GM12878 (cell line): ENCODE measurements at regions not wholly inside any gene's neighbourhood (a gene's known extent, or its start where the extent isn't known, plus 50 kb on each side); places are given as distances from the start of the nearest gene placed in this dataset.

Experiments used
- ATAC-seq: fragments of 200-7000 bp; cut with Tn5 transposase; 3 replicates; pipeline ENCODE4 v1.9.1; 2020; ENCODE audit warnings: mild to moderate bottlenecking, moderate library complexity
- BruUV-seq: library from RNA; stranded (reverse); fragments of 400-500 nt; replicated peaks from 2 replicates; lab custom pipeline; 2021; lab: Mats Ljungman, UMichigan
- CTCF ChIA-PET: fragments of 300-600 bp; sonication (Branson Sonifier 250); formaldehyde crosslinking; extraction: SDS; loops from one replicate; lab custom pipeline; 2021; ENCODE audit warnings: inconsistent platforms; lab: Yijun Ruan, JAX
- POLR2A ChIA-PET: fragments of 350-600 bp; formaldehyde crosslinking; extraction: SDS; loops from one replicate; lab custom pipeline; 2021; ENCODE audit warnings: inconsistent platforms; lab: Charles Lee
- RAD21 ChIA-PET: fragments of 300-600 bp; sonication (Branson Sonifier 250); formaldehyde crosslinking; loops from one replicate; lab custom pipeline; 2023; ENCODE audit warnings: antibody characterized with exemption; ENCODE audit not compliant: unreplicated experiment; lab: Charles Lee
- SMC1A ChIA-PET: fragments of 300-600 bp; sonication (Branson Sonifier 250); formaldehyde crosslinking; loops from one replicate; lab custom pipeline; 2023; ENCODE audit not compliant: unreplicated experiment, uncharacterized antibody; lab: Charles Lee
- DNase-seq: peaks from one replicate; pipeline ENCODE4 v3.0.0-alpha.2; 2011; ENCODE audit warnings: low read depth, low spot score
- FAIRE-seq: peaks from 3 replicates; lab custom pipeline; 2011; peaks lifted over from hg19 to GRCh38; lab: Jason Lieb, UNC
- H2AFZ ChIP-seq: 2 replicates; pipeline ENCODE4 v1.6.0; 2011; ENCODE audit warnings: low read depth, low read length, control low read depth; ENCODE audit not compliant: control insufficient read depth
- H3K27ac ChIP-seq: 2 replicates; pipeline ENCODE4 v1.5.1; 2011; ENCODE audit warnings: control low read depth; ENCODE audit not compliant: control insufficient read depth, insufficient read depth
- H3K27me3 ChIP-seq, 2 experiments: replicated peaks in 1 of 2; 2 replicates each; pipeline versions ENCODE4 v1.6.0 to v1.6.1; 2011; ENCODE audit warnings: low read length in 1 of 2; ENCODE audit not compliant: control insufficient read depth in 2 of 2, insufficient read depth in 2 of 2
- H3K36me3 ChIP-seq, 2 experiments: 2 replicates each; pipeline ENCODE4 v1.5.1; 2011; ENCODE audit warnings: low read length in 1 of 2; ENCODE audit not compliant: control insufficient read depth in 2 of 2, insufficient read depth in 2 of 2
- H3K4me1 ChIP-seq: 2 replicates; pipeline ENCODE4 v1.6.1; 2011; ENCODE audit warnings: mild to moderate bottlenecking, low read length, moderate library complexity, mixed read lengths; ENCODE audit not compliant: control insufficient read depth, insufficient read depth
- H3K4me2 ChIP-seq: 2 replicates; pipeline ENCODE4 v1.6.0; 2011; ENCODE audit warnings: control low read depth; ENCODE audit not compliant: control insufficient read depth, insufficient read depth
- H3K4me3 ChIP-seq: fragments of 200-600 bp; sonication (generic); 2 replicates; pipeline ENCODE4 v1.5.1; 2016
- H3K79me2 ChIP-seq: 2 replicates; pipeline ENCODE4 v1.6.0; 2011; ENCODE audit warnings: low read length; ENCODE audit not compliant: control insufficient read depth, insufficient read depth
- H3K9ac ChIP-seq: 2 replicates; pipeline ENCODE4 v1.8.0; 2011; ENCODE audit warnings: low read length, control low read depth, mixed read lengths; ENCODE audit not compliant: control insufficient read depth, insufficient read depth
- H3K9me3 ChIP-seq: replicated peaks from 3 replicates; pipeline ENCODE4 v1.5.1; 2011; ENCODE audit warnings: mild to moderate bottlenecking, low read length; ENCODE audit not compliant: control insufficient read depth, insufficient read depth
- H4K20me1 ChIP-seq: 2 replicates; pipeline ENCODE4 v1.6.0; 2011; ENCODE audit not compliant: control insufficient read depth, insufficient read depth
- FOS ChIP-seq: IDR thresholded peaks from 3 replicates; pipeline ENCODE4 v1.6.1; 2011; ENCODE audit warnings: borderline replicate concordance; ENCODE audit not compliant: insufficient read length; ENCODE audit errors: extremely low read depth
- IRF3 ChIP-seq: fragments of 450-650 bp; IDR thresholded peaks from 2 replicates; pipeline ENCODE4 v1.6.1; 2014; ENCODE audit warnings: mild to moderate bottlenecking
- KDM1A ChIP-seq: fragments of 200-600 bp; sonication (generic); IDR thresholded peaks from 2 replicates; pipeline ENCODE4 v1.6.1; 2016; ENCODE audit warnings: borderline replicate concordance
- NRF1 ChIP-seq: conservative IDR thresholded peaks from 2 replicates; pipeline ENCODE4 v1.6.1; 2011; ENCODE audit warnings: mild to moderate bottlenecking, low read depth, low read length, improper control_type of control experiment
- RCOR1 ChIP-seq: conservative IDR thresholded peaks from 2 replicates; pipeline ENCODE4 v1.6.1; 2012; ENCODE audit warnings: low read depth, low read length, improper control_type of control experiment
- TBL1XR1 ChIP-seq: IDR thresholded peaks from 2 replicates; pipeline ENCODE4 v1.6.1; 2012; ENCODE audit warnings: low read depth, low read length, improper control_type of control experiment
- WGBS: methylation state at CpG from one replicate; pipeline ENCODE4 v1.1.6; 2016; ENCODE audit warnings: low lambda C conversion rate; ENCODE audit not compliant: insufficient replicate concordance, insufficient coverage; ENCODE audit errors: missing lambda C conversion rate; 5-methylcytosine and 5-hydroxymethylcytosine counted together
- in situ Hi-C: fragments of 300-500 bp; cut with MboI; formaldehyde crosslinking; loops from 9 replicates; pipeline ENCODE4 v1.14.3; 2018; ENCODE audit warnings: mixed read lengths
- intact Hi-C: fragments of 100-400 bp; cut with micrococcal nuclease; formaldehyde crosslinking; loops from one replicate; pipeline ENCODE4 v1.14.2; 2022; ENCODE audit not compliant: unreplicated experiment

DNA sequence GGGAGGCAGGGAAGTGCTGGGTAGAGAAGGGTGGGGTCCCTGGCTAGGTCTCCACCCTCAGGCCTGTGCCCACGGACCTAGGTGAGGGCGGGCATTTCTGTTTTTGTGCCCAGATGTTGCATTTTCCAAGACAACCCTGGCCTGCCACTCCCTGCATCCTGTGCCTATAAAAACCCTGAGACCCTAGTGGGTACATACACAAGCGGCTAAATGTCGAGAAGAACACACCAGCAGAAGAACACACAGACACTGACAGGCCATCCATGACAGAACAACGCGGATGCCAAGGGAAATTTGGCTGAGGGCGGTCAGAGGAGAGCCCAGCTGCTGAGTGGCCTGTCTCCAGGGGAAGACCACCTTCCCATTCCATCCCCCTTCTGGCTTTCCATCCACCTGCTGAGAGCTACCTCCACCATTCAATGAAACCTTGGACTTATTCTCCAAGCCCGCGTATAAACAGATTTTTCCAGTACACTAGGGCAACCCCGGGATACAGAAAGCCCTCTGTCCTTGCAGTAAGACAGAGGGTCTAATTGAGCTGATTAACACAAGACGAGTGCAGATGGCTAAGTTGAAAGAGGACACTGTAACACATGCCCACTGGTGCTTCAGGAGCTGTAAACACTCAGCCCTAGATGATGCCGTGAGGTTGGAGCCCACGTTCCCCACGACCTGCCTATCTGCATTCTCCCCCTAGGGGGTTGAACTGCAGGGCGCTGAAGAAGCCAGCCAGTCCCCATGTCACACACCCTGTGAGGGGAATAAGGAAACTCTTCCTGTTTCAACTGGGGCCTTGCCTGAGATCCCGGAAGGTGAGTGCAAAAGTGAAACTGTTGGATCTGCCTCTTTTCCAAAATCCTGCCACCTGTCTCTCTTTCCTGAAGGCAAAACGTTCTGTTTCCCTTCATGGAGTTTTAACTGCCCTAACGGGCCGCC, 147.2 kb upstream of the COX10 start:
- SMC1A ChIA-PET = no interaction called here
- ATAC-seq = no peak
- no peak overlapping the region for H2AFZ ChIP-seq
- in situ Hi-C loops = no loop called here
- H3K27ac ChIP-seq = no peak overlapping the region
- BruUV-seq = no TSS peak
- no peaks in the 10 kb centered on the region for H3K9me3 ChIP-seq
- TF ChIP-seq FOS (no peak), TBL1XR1 (no peak), IRF3 (no peak), RCOR1 (no peak), NRF1 (no peak), KDM1A (no peak)
- H3K79me2 ChIP-seq = no peaks in the 10 kb centered on the region
- POLR2A ChIA-PET = no interaction called here
- no peaks in the 10 kb centered on the region for H4K20me1 ChIP-seq
- intact Hi-C loops = no loop called here
- H3K27me3 ChIP-seq = no peaks in the 10 kb centered on the region
- RAD21 ChIA-PET = no interaction called here
- WGBS = 51% methylated on average over 19 of the region's 19 CpGs
- H3K4me2 ChIP-seq = no peak overlapping the region
- no peak overlapping the region for H3K9ac ChIP-seq
- CTCF ChIA-PET = no interaction called here
- no peak for FAIRE-seq
- no peak overlapping the region for H3K4me3 ChIP-seq
- H3K4me1 ChIP-seq = no peaks in the 10 kb centered on the region
- H3K36me3 ChIP-seq = no peaks in the 10 kb centered on the region
- no peak for DNase-seq
